Activated naive CD4-positive, alpha-beta T cell treated with anti-CD3 and anti-CD28 coated beads, Interleukin-2, amount 50 U/mL, for 24 hours (primary cell): ENCODE measurements at regions not wholly inside any gene's neighbourhood (a gene's known extent, or its start where the extent isn't known, plus 50 kb on each side); places are given as distances from the start of the nearest gene placed in this dataset.
"Not testable (repeated sequence)": the region's sequence is repeated elsewhere in the genome, so short reads cannot be mapped to it uniquely, and the experiment has no call there.

Experiments used
- H3K27ac Mint-ChIP-seq: one replicate; pipeline ENCODE4 v1.8.0; 2021; ENCODE audit warnings: mild to moderate bottlenecking, mixed read lengths
- H3K27me3 Mint-ChIP-seq: one replicate; pipeline ENCODE4 v1.8.0; 2021; ENCODE audit warnings: mixed read lengths
- H3K36me3 Mint-ChIP-seq: one replicate; pipeline ENCODE4 v1.8.0; 2021; ENCODE audit warnings: mixed read lengths
- H3K4me1 Mint-ChIP-seq: one replicate; pipeline ENCODE4 v1.8.0; 2021; ENCODE audit warnings: mixed read lengths
- H3K4me3 Mint-ChIP-seq: one replicate; pipeline ENCODE4 v1.8.0; 2021; ENCODE audit warnings: mild to moderate bottlenecking, mixed read lengths
- H3K9me3 Mint-ChIP-seq: one replicate; pipeline ENCODE4 v1.8.0; 2021; ENCODE audit warnings: mixed read lengths

- Mint-ChIP-seq H3K4me3 (no peak overlapping the region), H3K27ac (no peak overlapping the region), H3K27me3 (peaks cover 5% of the 10 kb centered on the region), H3K4me1 (no peaks in the 10 kb centered on the region), H3K9me3 (no peaks in the 10 kb centered on the region), H3K36me3 (no peaks in the 10 kb centered on the region)
Measured at GRCh38 chr6:169923468-169924464, 172.3 kb downstream of the ERMARD start.

GRCh38 chr6:169921853-169922824, 170.7 kb downstream of the ERMARD start:
- Mint-ChIP-seq H3K9me3 (no peaks in the 10 kb centered on the region), H3K36me3 (no peaks in the 10 kb centered on the region), H3K27ac (no peak overlapping the region), H3K4me1 (no peaks in the 10 kb centered on the region), H3K4me3 (no peak overlapping the region), H3K27me3 (peaks cover 5% of the 10 kb centered on the region)

- H3K4me3 Mint-ChIP-seq = no peak overlapping the region
Measured at GRCh38 chr6:169921217-169921616, 169.8 kb downstream of the ERMARD start.

GRCh38 chr6:169920359-169921020, 169.1 kb downstream of the ERMARD start:
- H3K9me3 Mint-ChIP-seq = no peaks in the 10 kb centered on the region
- no peaks in the 10 kb centered on the region for H3K4me1 Mint-ChIP-seq
- no peak overlapping the region for H3K27ac Mint-ChIP-seq
- H3K36me3 Mint-ChIP-seq = no peaks in the 10 kb centered on the region
- H3K4me3 Mint-ChIP-seq = no peak overlapping the region
- H3K27me3 Mint-ChIP-seq = no peaks in the 10 kb centered on the region

More at GRCh38 chr6:169921217-169921616, 169.8 kb downstream of the ERMARD start:
- no peak overlapping the region for H3K27ac Mint-ChIP-seq
- no peaks in the 10 kb centered on the region for H3K36me3 Mint-ChIP-seq
- H3K27me3 Mint-ChIP-seq = peaks cover 3% of the 10 kb centered on the region
- H3K9me3 Mint-ChIP-seq = no peaks in the 10 kb centered on the region
- H3K4me1 Mint-ChIP-seq = no peaks in the 10 kb centered on the region

GRCh38 chr6:169918954-169919549, 167.6 kb downstream of the ERMARD start:
- no peaks in the 10 kb centered on the region for H3K27me3 Mint-ChIP-seq

GRCh38 chr6:169918239-169918953, 167.0 kb downstream of the ERMARD start:
- Mint-ChIP-seq H3K36me3 (no peaks in the 10 kb centered on the region), H3K9me3 (no peaks in the 10 kb centered on the region), H3K27me3 (no peaks in the 10 kb centered on the region), H3K4me3 (no peak overlapping the region), H3K27ac (no peak overlapping the region), H3K4me1 (no peaks in the 10 kb centered on the region)

More at GRCh38 chr6:169918954-169919549, 167.6 kb downstream of the ERMARD start:
- no peak overlapping the region for H3K27ac Mint-ChIP-seq
- no peaks in the 10 kb centered on the region for H3K36me3 Mint-ChIP-seq
- no peaks in the 10 kb centered on the region for H3K4me1 Mint-ChIP-seq
- no peaks in the 10 kb centered on the region for H3K9me3 Mint-ChIP-seq
- no peak overlapping the region for H3K4me3 Mint-ChIP-seq

GRCh38 chr6:169917153-169917552, 165.7 kb downstream of the ERMARD start:
- Mint-ChIP-seq H3K36me3 (no peaks in the 10 kb centered on the region), H3K4me3 (no peak overlapping the region), H3K27ac (no peak overlapping the region), H3K9me3 (no peaks in the 10 kb centered on the region), H3K4me1 (peaks cover 5% of the 10 kb centered on the region), H3K27me3 (no peaks in the 10 kb centered on the region)

- no peak overlapping the region for H3K27ac Mint-ChIP-seq
- H3K36me3 Mint-ChIP-seq = no peaks in the 10 kb centered on the region
- peaks cover 5% of the 10 kb centered on the region for H3K4me1 Mint-ChIP-seq
- H3K4me3 Mint-ChIP-seq = no peak overlapping the region
- H3K27me3 Mint-ChIP-seq = no peaks in the 10 kb centered on the region
- no peaks in the 10 kb centered on the region for H3K9me3 Mint-ChIP-seq
Measured at GRCh38 chr6:169915769-169916550, 164.5 kb downstream of the ERMARD start.

GRCh38 chr6:169913745-169914144, 162.3 kb downstream of the ERMARD start:
- not testable (repeated sequence) for H3K27ac Mint-ChIP-seq, H3K4me1 Mint-ChIP-seq, H3K9me3 Mint-ChIP-seq, H3K27me3 Mint-ChIP-seq, H3K4me3 Mint-ChIP-seq, H3K36me3 Mint-ChIP-seq

- Mint-ChIP-seq H3K27ac (no peak overlapping the region), H3K27me3 (no peaks in the 10 kb centered on the region), H3K4me3 (no peak overlapping the region), H3K9me3 (no peaks in the 10 kb centered on the region), H3K36me3 (no peaks in the 10 kb centered on the region), H3K4me1 (peaks cover 5% of the 10 kb centered on the region)
Measured at GRCh38 chr6:169913096-169913638, 161.7 kb downstream of the ERMARD start.

GRCh38 chr6:169912266-169913095, 161.1 kb downstream of the ERMARD start:
- no peaks in the 10 kb centered on the region for H3K27me3 Mint-ChIP-seq
- H3K36me3 Mint-ChIP-seq = no peaks in the 10 kb centered on the region
- no peak overlapping the region for H3K4me3 Mint-ChIP-seq
- no peak overlapping the region for H3K27ac Mint-ChIP-seq
- H3K9me3 Mint-ChIP-seq = no peaks in the 10 kb centered on the region
- peaks cover 5% of the 10 kb centered on the region for H3K4me1 Mint-ChIP-seq

GRCh38 chr6:169911264-169912263, 160.1 kb downstream of the ERMARD start:
- H3K27ac Mint-ChIP-seq = no peak overlapping the region
- H3K4me3 Mint-ChIP-seq = no peak overlapping the region
- no peaks in the 10 kb centered on the region for H3K9me3 Mint-ChIP-seq
- no peaks in the 10 kb centered on the region for H3K27me3 Mint-ChIP-seq
- H3K36me3 Mint-ChIP-seq = no peaks in the 10 kb centered on the region
- H3K4me1 Mint-ChIP-seq = peaks cover 5% of the 10 kb centered on the region
